ENCODE measurements at regions not wholly inside any gene's neighbourhood (a gene's known extent, or its start where the extent isn't known, plus 50 kb on each side); places are given as distances from the start of the nearest gene placed in this dataset.

GRCh38 chr13:90564096-90564495 is 783.4 kb upstream of the MIR17HG start:
- H3K27ac ChIP-seq (ENCODE audit: low read length): no peak overlapping the region
- H3K79me2 ChIP-seq (ENCODE audit: low read length): no peaks in the 10 kb centered on the region
- no peak for TF ChIP-seq EZH2phosphoT487 (IDR thresholded peaks at IDR 0.05; ENCODE audit: low read depth)
- TF ChIP-seq, protein P1, sequence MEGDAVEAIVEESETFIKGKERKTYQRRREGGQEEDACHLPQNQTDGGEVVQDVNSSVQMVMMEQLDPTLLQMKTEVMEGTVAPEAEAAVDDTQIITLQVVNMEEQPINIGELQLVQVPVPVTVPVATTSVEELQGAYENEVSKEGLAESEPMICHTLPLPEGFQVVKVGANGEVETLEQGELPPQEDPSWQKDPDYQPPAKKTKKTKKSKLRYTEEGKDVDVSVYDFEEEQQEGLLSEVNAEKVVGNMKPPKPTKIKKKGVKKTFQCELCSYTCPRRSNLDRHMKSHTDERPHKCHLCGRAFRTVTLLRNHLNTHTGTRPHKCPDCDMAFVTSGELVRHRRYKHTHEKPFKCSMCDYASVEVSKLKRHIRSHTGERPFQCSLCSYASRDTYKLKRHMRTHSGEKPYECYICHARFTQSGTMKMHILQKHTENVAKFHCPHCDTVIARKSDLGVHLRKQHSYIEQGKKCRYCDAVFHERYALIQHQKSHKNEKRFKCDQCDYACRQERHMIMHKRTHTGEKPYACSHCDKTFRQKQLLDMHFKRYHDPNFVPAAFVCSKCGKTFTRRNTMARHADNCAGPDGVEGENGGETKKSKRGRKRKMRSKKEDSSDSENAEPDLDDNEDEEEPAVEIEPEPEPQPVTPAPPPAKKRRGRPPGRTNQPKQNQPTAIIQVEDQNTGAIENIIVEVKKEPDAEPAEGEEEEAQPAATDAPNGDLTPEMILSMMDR (IDR thresholded peaks at IDR 0.05; ENCODE audit: low read depth, low read length): no peak
- H3K27me3 ChIP-seq (ENCODE audit: low read depth, low read length): no peaks in the 10 kb centered on the region
- no peak overlapping the region for H2AFZ ChIP-seq (ENCODE audit: low read depth, low read length)
- H3K9ac ChIP-seq (ENCODE audit: low read length): no peak overlapping the region
- no peak overlapping the region for H3K4me3 ChIP-seq (ENCODE audit: low read length)
- H4K20me1 ChIP-seq (ENCODE audit: insufficient read depth, low read length): no peaks in the 10 kb centered on the region
- no peak overlapping the region for H3K4me2 ChIP-seq (ENCODE audit: low read length)
- peaks cover 36% of the 10 kb centered on the region for H3K36me3 ChIP-seq (replicated peaks; ENCODE audit: low read depth, low read length)
- peaks cover 15% of the 10 kb centered on the region for H3K4me1 ChIP-seq (ENCODE audit: low read length)
- H3K9me3 ChIP-seq (ENCODE audit: insufficient read depth, low read length): peaks cover 29% of the 10 kb centered on the region; the same call in 1 of the 2 replicates

- Histone ChIP-seq H4K20me1 (ENCODE audit: insufficient read depth, low read length) (no peaks in the 10 kb centered on the region), H3K4me3 (ENCODE audit: low read length) (no peak overlapping the region), H3K9me3 (ENCODE audit: insufficient read depth, low read length) (peaks cover 29% of the 10 kb centered on the region; the same call in 1 of the 2 replicates), H3K4me1 (ENCODE audit: low read length) (peaks cover 15% of the 10 kb centered on the region), H3K79me2 (ENCODE audit: low read length) (no peaks in the 10 kb centered on the region), H3K9ac (ENCODE audit: low read length) (no peak overlapping the region), H3K27me3 (ENCODE audit: low read depth, low read length) (no peaks in the 10 kb centered on the region), H3K36me3 (replicated peaks; ENCODE audit: low read depth, low read length) (peaks cover 36% of the 10 kb centered on the region), H2AFZ (ENCODE audit: low read depth, low read length) (no peak overlapping the region), H3K27ac (ENCODE audit: low read length) (no peak overlapping the region), H3K4me2 (ENCODE audit: low read length) (no peak overlapping the region)
- TF ChIP-seq, protein P1 (IDR thresholded peaks at IDR 0.05; ENCODE audit: low read depth, low read length): no peak
- no peak for TF ChIP-seq EZH2phosphoT487 (IDR thresholded peaks at IDR 0.05; ENCODE audit: low read depth)
Observed at GRCh38 chr13:90564566-90564965, 782.9 kb upstream of the MIR17HG start.

DNA sequence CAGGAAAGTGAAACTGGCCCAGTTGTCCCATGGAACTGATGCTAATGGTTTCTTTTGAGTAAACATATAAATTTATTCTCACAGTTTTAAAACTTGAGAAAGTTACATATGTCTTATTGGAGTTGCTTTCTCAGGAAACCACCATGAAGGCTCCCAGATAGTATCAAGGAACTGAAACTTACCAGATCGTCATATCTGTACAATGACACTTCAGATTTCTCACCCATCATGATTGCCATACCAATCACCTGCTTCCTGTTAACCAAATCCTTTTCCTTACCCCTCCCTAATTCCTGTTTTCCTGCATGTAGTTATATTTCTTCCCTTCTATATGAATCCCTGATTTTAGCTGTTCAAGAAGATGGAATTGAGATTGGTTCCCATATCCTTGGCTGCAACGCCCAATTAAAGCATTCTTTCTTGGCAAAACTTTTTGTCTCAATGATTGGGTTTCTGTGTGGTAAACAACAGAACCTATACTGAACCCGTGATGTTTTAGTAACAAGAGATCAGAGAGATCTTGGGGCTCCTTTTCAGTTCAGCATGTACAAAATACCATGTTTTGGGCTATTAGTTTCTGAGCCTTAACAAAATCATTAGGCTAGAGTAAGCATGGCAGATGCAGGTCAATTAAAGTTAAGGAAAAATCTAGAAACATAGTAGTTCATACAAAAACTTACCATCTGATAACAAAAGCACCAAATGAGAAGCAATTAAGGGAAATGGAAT is 781.3 kb upstream of the MIR17HG start:
- TF ChIP-seq, protein P1 (IDR thresholded peaks at IDR 0.05; ENCODE audit: low read depth, low read length): no peak
- TF ChIP-seq EZH2phosphoT487 (IDR thresholded peaks at IDR 0.05; ENCODE audit: low read depth): 0 out of 2 replicates have a peak, but pooled peaks have one; percentile 35
- Histone ChIP-seq H2AFZ (ENCODE audit: low read depth, low read length) (no peak overlapping the region), H3K9me3 (ENCODE audit: insufficient read depth, low read length) (peaks cover 31% of the 10 kb centered on the region; the same call in 1 of the 2 replicates), H3K4me1 (ENCODE audit: low read length) (peaks cover 15% of the 10 kb centered on the region), H3K27me3 (ENCODE audit: low read depth, low read length) (no peaks in the 10 kb centered on the region), H3K27ac (ENCODE audit: low read length) (peak overlapping the region; percentile 74), H3K79me2 (ENCODE audit: low read length) (no peaks in the 10 kb centered on the region), H3K4me3 (ENCODE audit: low read length) (peak overlapping the region; percentile 6; the same call in 1 of the 2 replicates), H3K36me3 (replicated peaks; ENCODE audit: low read depth, low read length) (peaks cover 36% of the 10 kb centered on the region), H3K9ac (ENCODE audit: low read length) (no peak overlapping the region; the same call in 1 of the 2 replicates), H3K4me2 (ENCODE audit: low read length) (peak overlapping the region; percentile 20; the same call in 1 of the 2 replicates), H4K20me1 (ENCODE audit: insufficient read depth, low read length) (no peaks in the 10 kb centered on the region)

GRCh38 chr13:90568165-90568564 is 779.3 kb upstream of the MIR17HG start:
- Histone ChIP-seq H4K20me1 (ENCODE audit: insufficient read depth, low read length) (no peaks in the 10 kb centered on the region), H3K9me3 (ENCODE audit: insufficient read depth, low read length) (peaks cover 31% of the 10 kb centered on the region; the same call in 1 of the 2 replicates), H3K27me3 (ENCODE audit: low read depth, low read length) (no peaks in the 10 kb centered on the region), H3K27ac (ENCODE audit: low read length) (no peak overlapping the region), H3K79me2 (ENCODE audit: low read length) (no peaks in the 10 kb centered on the region), H3K9ac (ENCODE audit: low read length) (no peak overlapping the region), H3K4me3 (ENCODE audit: low read length) (no peak overlapping the region), H2AFZ (ENCODE audit: low read depth, low read length) (no peak overlapping the region), H3K36me3 (replicated peaks; ENCODE audit: low read depth, low read length) (peaks cover 32% of the 10 kb centered on the region), H3K4me2 (ENCODE audit: low read length) (no peak overlapping the region), H3K4me1 (ENCODE audit: low read length) (peaks cover 15% of the 10 kb centered on the region)
- no peak for TF ChIP-seq EZH2phosphoT487 (IDR thresholded peaks at IDR 0.05; ENCODE audit: low read depth)
- TF ChIP-seq, protein P1 (IDR thresholded peaks at IDR 0.05; ENCODE audit: low read depth, low read length): no peak

All from OCI-LY3 (cell line).